ENCODE measurements at regions not wholly inside any gene's neighbourhood (a gene's known extent, or its start where the extent isn't known, plus 50 kb on each side); places are given as distances from the start of the nearest gene placed in this dataset.

DNA sequence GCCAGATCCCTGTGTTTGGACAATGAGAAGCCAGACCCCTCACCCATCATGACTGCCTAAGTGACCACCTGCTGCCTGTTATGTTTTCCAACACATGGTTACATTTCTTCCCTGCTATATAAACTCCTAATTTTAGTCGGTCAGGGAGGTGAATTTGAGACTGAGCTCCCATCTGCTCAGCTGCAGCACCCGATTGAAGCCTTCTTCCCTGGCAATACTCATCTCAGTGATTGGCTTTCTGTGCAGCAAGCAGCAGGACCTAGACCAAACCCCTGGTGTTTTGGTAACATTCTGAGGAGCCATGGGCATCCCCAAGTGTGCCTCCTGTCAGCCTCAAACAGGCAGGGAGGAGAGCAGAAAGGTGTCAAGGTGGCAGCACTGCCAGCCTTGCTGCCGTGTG is 141.2 kb downstream of the CD8B2 start:
- peaks cover 0 to 24% (median 16%) of the 10 kb centered on the region in 8 donors for H3K9me3 Mint-ChIP-seq
- Histone ChIP-seq H3K4me3 (ENCODE audit: low read length in 2 of 2) (no peak overlapping the region), H3K9me3 (ENCODE audit: control insufficient read depth in 1 of 2, low read length in 2 of 2) (peaks cover 0 to 4% of the 10 kb centered on the region in 2 donors), H3K4me1 (ENCODE audit: insufficient read depth, low read length) (no peaks in the 10 kb centered on the region), H3K36me3 (ENCODE audit: insufficient read depth, low read length) (no peaks in the 10 kb centered on the region), H3K27ac (ENCODE audit: low read depth, low read length) (no peak overlapping the region), H3K27me3 (ENCODE audit: insufficient read depth, low read length) (no peaks in the 10 kb centered on the region)
- H3K27ac Mint-ChIP-seq = no peak overlapping the region
- peaks cover 10 to 19% of the 10 kb centered on the region in 2 donors for H3K27me3 Mint-ChIP-seq
- intact Hi-C loops (cut with micrococcal nuclease) = no loop called here
- ChIA-PET POLR2A (ENCODE audit: partially characterized antibody) (no interaction called here), CTCF (ENCODE audit: partially characterized antibody) (interaction anchor here (0.7 kb wide), 1 partner anchor 29 kb away, joined by 3 read pairs; no protein-coding TSS in a partner anchor)
- peaks cover 0 to 3% of the 10 kb centered on the region in 2 donors for H3K36me3 Mint-ChIP-seq
- no peak overlapping the region for H3K4me3 Mint-ChIP-seq
- DNase-seq = no peak
- no peaks in the 10 kb centered on the region for H3K4me1 Mint-ChIP-seq

- Mint-ChIP-seq H3K27ac (no peak overlapping the region), H3K4me3 (no peak overlapping the region), H3K27me3 (peaks cover 8 to 23% of the 10 kb centered on the region in 2 donors), H3K9me3 (peaks cover 0 to 24% (median 16%) of the 10 kb centered on the region in 8 donors), H3K4me1 (no peaks in the 10 kb centered on the region), H3K36me3 (peaks cover 0 to 3% of the 10 kb centered on the region in 2 donors)
- H3K4me3 ChIP-seq (ENCODE audit: low read length in 2 of 2) = no peak overlapping the region
- ChIA-PET CTCF (ENCODE audit: partially characterized antibody) (no interaction called here), POLR2A (ENCODE audit: partially characterized antibody) (no interaction called here)
- intact Hi-C loops (cut with micrococcal nuclease) = no loop called here
- DNase-seq = no peak
- no peaks in the 10 kb centered on the region for H3K4me1 ChIP-seq (ENCODE audit: insufficient read depth, low read length)
- H3K9me3 ChIP-seq (ENCODE audit: control insufficient read depth in 1 of 2, low read length in 2 of 2) = peaks cover 0 to 4% of the 10 kb centered on the region in 2 donors
- H3K27ac ChIP-seq (ENCODE audit: low read depth, low read length) = no peak overlapping the region
- no peaks in the 10 kb centered on the region for H3K36me3 ChIP-seq (ENCODE audit: insufficient read depth, low read length)
- H3K27me3 ChIP-seq (ENCODE audit: insufficient read depth, low read length) = no peaks in the 10 kb centered on the region
Measured at GRCh38 chr2:106629981-106630380, 142.8 kb downstream of the CD8B2 start.

GRCh38 chr2:106631281-106631680 is 144.1 kb downstream of the CD8B2 start:
- Histone ChIP-seq H3K9me3 (ENCODE audit: control insufficient read depth in 1 of 2, low read length in 2 of 2) (peaks cover 0 to 4% of the 10 kb centered on the region in 2 donors), H3K4me1 (ENCODE audit: insufficient read depth, low read length) (no peaks in the 10 kb centered on the region), H3K36me3 (ENCODE audit: insufficient read depth, low read length) (no peaks in the 10 kb centered on the region), H3K4me3 (ENCODE audit: low read length in 2 of 2) (no peak overlapping the region), H3K27me3 (ENCODE audit: insufficient read depth, low read length) (no peaks in the 10 kb centered on the region), H3K27ac (ENCODE audit: low read depth, low read length) (no peak overlapping the region)
- H3K27ac Mint-ChIP-seq = no peak overlapping the region
- peaks cover 6 to 18% of the 10 kb centered on the region in 2 donors for H3K27me3 Mint-ChIP-seq
- peaks cover 0 to 24% (median 16%) of the 10 kb centered on the region in 8 donors for H3K9me3 Mint-ChIP-seq
- H3K4me1 Mint-ChIP-seq = no peaks in the 10 kb centered on the region
- DNase-seq = no peak
- peaks cover 0 to 3% of the 10 kb centered on the region in 2 donors for H3K36me3 Mint-ChIP-seq
- H3K4me3 Mint-ChIP-seq = no peak overlapping the region
- ChIA-PET POLR2A (ENCODE audit: partially characterized antibody) (no interaction called here), CTCF (ENCODE audit: partially characterized antibody) (interaction anchor here (0.7 kb wide), 1 partner anchor 12 kb away, joined by 3 read pairs; no protein-coding TSS in a partner anchor)
- intact Hi-C loops (cut with micrococcal nuclease) = no loop called here

DNA sequence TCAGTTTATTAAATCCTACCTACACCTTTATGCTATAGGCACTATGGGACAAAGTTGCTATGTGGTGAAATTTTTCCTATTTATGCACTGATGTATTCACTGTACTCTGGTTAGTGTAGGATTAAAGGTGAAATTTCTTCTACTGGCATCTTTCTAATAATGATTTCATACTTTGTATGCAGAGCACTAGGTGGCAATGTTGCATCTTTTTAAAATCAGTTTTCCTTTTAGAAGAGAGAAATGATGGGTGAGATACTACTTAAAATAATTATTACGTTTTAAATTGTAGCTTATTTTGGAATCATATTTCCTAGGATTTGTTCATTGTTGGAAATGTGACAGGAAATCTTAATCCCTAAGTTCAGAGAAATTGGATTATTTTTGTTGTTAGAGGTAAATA is 150.9 kb downstream of the CD8B2 start:
- H3K27ac Mint-ChIP-seq = no peak overlapping the region
- Histone ChIP-seq H3K4me3 (ENCODE audit: low read length in 2 of 2) (no peak overlapping the region), H3K27ac (ENCODE audit: low read depth, low read length) (no peak overlapping the region), H3K27me3 (ENCODE audit: insufficient read depth, low read length) (no peaks in the 10 kb centered on the region), H3K4me1 (ENCODE audit: insufficient read depth, low read length) (no peaks in the 10 kb centered on the region), H3K9me3 (ENCODE audit: control insufficient read depth in 1 of 2, low read length in 2 of 2) (no peaks in the 10 kb centered on the region), H3K36me3 (ENCODE audit: insufficient read depth, low read length) (no peaks in the 10 kb centered on the region)
- H3K9me3 Mint-ChIP-seq = peaks cover 0 to 2% (median 0%) of the 10 kb centered on the region in 8 donors
- intact Hi-C loops (cut with micrococcal nuclease) = no loop called here
- no peaks in the 10 kb centered on the region for H3K36me3 Mint-ChIP-seq
- POLR2A ChIA-PET (ENCODE audit: partially characterized antibody) = no interaction called here
- no peak overlapping the region for H3K4me3 Mint-ChIP-seq
- no peaks in the 10 kb centered on the region for H3K4me1 Mint-ChIP-seq
- DNase-seq = no peak
- CTCF ChIA-PET (ENCODE audit: partially characterized antibody) = no interaction called here
- H3K27me3 Mint-ChIP-seq = peaks cover 5 to 12% of the 10 kb centered on the region in 2 donors

DNA sequence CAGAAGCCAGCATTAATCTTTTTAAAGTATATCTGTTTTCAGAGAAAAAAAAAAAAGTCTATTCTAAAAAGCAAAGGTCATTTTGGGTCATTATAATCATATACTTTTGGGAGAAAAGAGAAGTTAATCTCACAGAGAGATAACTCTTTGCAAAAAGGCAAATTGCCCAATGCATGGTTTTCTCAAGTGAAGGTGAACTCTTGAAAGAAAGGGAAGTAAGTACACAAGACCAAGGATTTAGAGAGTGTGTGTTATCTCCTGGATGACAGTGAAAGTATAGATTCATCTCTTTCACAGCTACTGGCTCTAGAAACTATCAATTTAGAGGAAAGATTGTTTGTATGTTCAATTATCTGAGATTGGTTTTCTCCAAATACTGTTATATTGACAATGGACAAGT is 151.4 kb downstream of the CD8B2 start:
- intact Hi-C loops (cut with micrococcal nuclease) = no loop called here
- CTCF ChIA-PET (ENCODE audit: partially characterized antibody) = no interaction called here
- no peaks in the 10 kb centered on the region for H3K9me3 ChIP-seq (ENCODE audit: control insufficient read depth in 1 of 2, low read length in 2 of 2)
- no peaks in the 10 kb centered on the region for H3K27me3 ChIP-seq (ENCODE audit: insufficient read depth, low read length)
- Mint-ChIP-seq H3K36me3 (no peaks in the 10 kb centered on the region), H3K9me3 (peaks cover 0 to 2% (median 0%) of the 10 kb centered on the region in 8 donors), H3K4me3 (no peak overlapping the region), H3K27ac (no peak overlapping the region), H3K4me1 (no peaks in the 10 kb centered on the region), H3K27me3 (peaks cover 0 to 9% of the 10 kb centered on the region in 2 donors)
- H3K27ac ChIP-seq (ENCODE audit: low read depth, low read length) = no peak overlapping the region
- DNase-seq = no peak
- H3K4me3 ChIP-seq (ENCODE audit: low read length in 2 of 2) = no peak overlapping the region
- POLR2A ChIA-PET (ENCODE audit: partially characterized antibody) = no interaction called here
- no peaks in the 10 kb centered on the region for H3K4me1 ChIP-seq (ENCODE audit: insufficient read depth, low read length)
- H3K36me3 ChIP-seq (ENCODE audit: insufficient read depth, low read length) = no peaks in the 10 kb centered on the region

DNA sequence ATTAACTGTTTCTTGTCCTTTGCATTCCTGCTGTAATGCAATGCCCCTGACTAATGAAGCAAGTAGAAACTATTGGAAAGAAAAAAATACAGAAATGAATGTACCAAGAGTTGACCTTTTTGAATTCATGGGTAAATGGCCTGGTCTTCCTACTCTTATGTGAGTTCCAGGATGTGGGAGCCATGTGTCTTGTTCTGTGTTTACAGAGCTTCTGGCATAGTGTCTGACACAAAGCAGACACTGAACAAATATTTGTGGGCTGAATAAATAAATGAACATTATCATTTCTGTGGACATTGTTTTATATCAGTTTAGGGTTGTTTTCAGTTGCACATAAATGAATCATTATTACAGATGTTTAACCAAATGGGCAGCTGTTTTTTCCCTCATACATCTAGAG is 155.5 kb downstream of the CD8B2 start:
- Histone ChIP-seq H3K36me3 (ENCODE audit: insufficient read depth, low read length) (no peaks in the 10 kb centered on the region), H3K27ac (ENCODE audit: low read depth, low read length) (no peak overlapping the region), H3K27me3 (ENCODE audit: insufficient read depth, low read length) (no peaks in the 10 kb centered on the region), H3K4me3 (ENCODE audit: low read length in 2 of 2) (no peak overlapping the region), H3K9me3 (ENCODE audit: control insufficient read depth in 1 of 2, low read length in 2 of 2) (no peaks in the 10 kb centered on the region), H3K4me1 (ENCODE audit: insufficient read depth, low read length) (no peaks in the 10 kb centered on the region)
- Mint-ChIP-seq H3K27ac (no peak overlapping the region), H3K36me3 (no peaks in the 10 kb centered on the region), H3K9me3 (no peaks in the 10 kb centered on the region), H3K4me1 (no peaks in the 10 kb centered on the region), H3K4me3 (no peak overlapping the region), H3K27me3 (peaks cover 2 to 3% of the 10 kb centered on the region in 2 donors)
- no peak for DNase-seq
- intact Hi-C loops (cut with micrococcal nuclease) = no loop called here
- ChIA-PET POLR2A (ENCODE audit: partially characterized antibody) (no interaction called here), CTCF (ENCODE audit: partially characterized antibody) (no interaction called here)

DNA sequence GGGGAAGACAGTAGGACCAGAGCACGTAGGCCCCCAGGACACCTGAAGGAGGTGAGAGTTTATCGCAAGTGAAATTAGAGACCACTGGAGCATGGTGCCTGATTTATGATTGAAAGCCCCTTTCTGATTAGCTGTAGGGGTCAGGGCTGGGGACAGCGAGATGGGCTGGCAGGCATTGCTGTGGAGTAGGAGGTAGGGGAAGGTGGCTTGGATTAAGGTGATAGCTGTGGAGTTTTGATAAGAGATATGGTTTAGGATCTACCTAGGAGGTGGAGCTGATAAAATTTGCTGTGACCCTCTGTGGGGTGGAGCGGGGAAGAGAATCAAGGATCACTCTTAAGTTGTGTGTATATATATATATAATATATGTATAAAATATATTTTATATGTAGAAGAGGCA is 157.5 kb downstream of the CD8B2 start:
- Mint-ChIP-seq H3K9me3 (no peaks in the 10 kb centered on the region), H3K27ac (peak overlapping the region in 1 of 7 donors; percentile 43), H3K27me3 (peaks cover 2 to 4% of the 10 kb centered on the region in 2 donors), H3K36me3 (no peaks in the 10 kb centered on the region), H3K4me3 (no peak overlapping the region), H3K4me1 (no peaks in the 10 kb centered on the region)
- Histone ChIP-seq H3K9me3 (ENCODE audit: control insufficient read depth in 1 of 2, low read length in 2 of 2) (no peaks in the 10 kb centered on the region), H3K4me3 (ENCODE audit: low read length in 2 of 2) (no peak overlapping the region), H3K36me3 (ENCODE audit: insufficient read depth, low read length) (no peaks in the 10 kb centered on the region), H3K27me3 (ENCODE audit: insufficient read depth, low read length) (no peaks in the 10 kb centered on the region), H3K27ac (ENCODE audit: low read depth, low read length) (no peak overlapping the region), H3K4me1 (ENCODE audit: insufficient read depth, low read length) (no peaks in the 10 kb centered on the region)
- POLR2A ChIA-PET (ENCODE audit: partially characterized antibody) = no interaction called here
- no peak for DNase-seq
- CTCF ChIA-PET (ENCODE audit: partially characterized antibody) = no interaction called here
- intact Hi-C loops (cut with micrococcal nuclease) = no loop called here

DNA sequence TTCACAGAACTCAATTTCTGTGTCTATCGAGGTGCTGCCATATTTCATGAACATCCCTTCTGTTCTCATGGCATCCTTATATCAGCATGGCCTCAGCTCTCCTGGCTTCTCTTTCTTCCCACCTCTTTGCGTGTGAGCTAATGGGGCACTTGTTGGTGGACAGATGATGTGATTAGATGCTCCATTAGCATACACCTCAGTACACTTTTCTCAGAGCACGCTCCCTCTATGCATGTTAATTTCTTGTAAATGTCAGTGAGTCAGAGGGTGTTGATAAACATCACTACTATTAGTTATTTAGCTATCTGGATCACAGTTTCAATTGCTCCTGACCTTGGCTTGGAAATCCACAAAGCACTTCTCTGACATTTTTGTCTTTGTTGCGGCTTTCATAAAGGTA is 159.4 kb downstream of the CD8B2 start:
- ChIA-PET CTCF (ENCODE audit: partially characterized antibody) (no interaction called here), POLR2A (ENCODE audit: partially characterized antibody) (no interaction called here)
- intact Hi-C loops (cut with micrococcal nuclease) = no loop called here
- H3K27me3 ChIP-seq (ENCODE audit: insufficient read depth, low read length) = no peaks in the 10 kb centered on the region
- H3K36me3 ChIP-seq (ENCODE audit: insufficient read depth, low read length) = no peaks in the 10 kb centered on the region
- no peak overlapping the region for H3K4me3 ChIP-seq (ENCODE audit: low read length in 2 of 2)
- H3K4me3 Mint-ChIP-seq = no peak overlapping the region
- no peak for DNase-seq
- no peaks in the 10 kb centered on the region for H3K9me3 ChIP-seq (ENCODE audit: control insufficient read depth in 1 of 2, low read length in 2 of 2)
- no peaks in the 10 kb centered on the region for H3K9me3 Mint-ChIP-seq
- no peaks in the 10 kb centered on the region for H3K36me3 Mint-ChIP-seq
- no peaks in the 10 kb centered on the region for H3K4me1 ChIP-seq (ENCODE audit: insufficient read depth, low read length)
- H3K4me1 Mint-ChIP-seq = no peaks in the 10 kb centered on the region
- peaks cover 3 to 4% of the 10 kb centered on the region in 2 donors for H3K27me3 Mint-ChIP-seq
- no peak overlapping the region for H3K27ac Mint-ChIP-seq
- no peak overlapping the region for H3K27ac ChIP-seq (ENCODE audit: low read depth, low read length)

Data from CD4-positive, alpha-beta memory T cell (primary cell).